ENCODE measurements at regions not wholly inside any gene's neighbourhood (a gene's known extent, or its start where the extent isn't known, plus 50 kb on each side); places are given as distances from the start of the nearest gene placed in this dataset.

- no peak for TF ChIP-seq POLR2A (IDR thresholded peaks at IDR 0.05)
- no peak for TF ChIP-seq CTCF (IDR thresholded peaks at IDR 0.05)
Measured at GRCh38 chr4:74603186-74603585, 158.2 kb downstream of the AREG start.
